ENCODE measurements at regions not wholly inside any gene's neighbourhood (a gene's known extent, or its start where the extent isn't known, plus 50 kb on each side); places are given as distances from the start of the nearest gene placed in this dataset.

GRCh38 chr7:21370283-21370982, 57.5 kb upstream of the SP4 start:
- no peak for DNase-seq

- no peak for DNase-seq
Observed at GRCh38 chr7:21371360-21371759, 56.5 kb upstream of the SP4 start.

GRCh38 chr7:21373031-21373430, 54.9 kb upstream of the SP4 start:
- DNase-seq: no peak

- DNase-seq: no peak
Observed at GRCh38 chr7:21374134-21374533, 53.7 kb upstream of the SP4 start.

- no peak for DNase-seq
Observed at GRCh38 chr7:21377545-21377944, 50.3 kb upstream of the SP4 start.

Data from T-helper 9 cell (primary cell).